ENCODE measurements at regions not wholly inside any gene's neighbourhood (a gene's known extent, or its start where the extent isn't known, plus 50 kb on each side); places are given as distances from the start of the nearest gene placed in this dataset.

DNA sequence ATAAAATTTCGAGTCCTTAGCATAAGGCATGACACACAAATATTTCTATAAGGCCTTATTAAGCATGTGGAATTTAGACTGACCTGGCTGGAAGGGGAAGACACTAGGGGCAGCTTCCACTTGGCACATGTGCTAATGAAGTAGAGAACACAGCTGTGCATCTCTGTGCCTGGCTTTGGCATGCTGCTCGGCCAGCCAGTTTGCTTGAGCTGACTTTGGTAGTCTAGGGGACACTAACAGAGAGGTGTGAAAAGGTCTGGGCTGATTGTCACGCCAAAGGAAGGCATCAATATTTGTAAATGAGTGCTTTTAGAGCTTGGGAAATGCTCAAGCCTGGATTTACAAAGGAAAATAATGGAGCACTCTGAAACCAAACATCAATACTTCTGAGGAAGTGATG, 723.7 kb downstream of the PRELID2 start:
- no peak for TF ChIP-seq CTCF (IDR thresholded peaks at IDR 0.05)
- TF ChIP-seq POLR2A (IDR thresholded peaks at IDR 0.05) = no peak

Data from heart left ventricle (tissue), 13 donors.